Fibroblast of lung (primary cell): ENCODE measurements at regions not wholly inside any gene's neighbourhood (a gene's known extent, or its start where the extent isn't known, plus 50 kb on each side); places are given as distances from the start of the nearest gene placed in this dataset.
"Not testable (repeated sequence)": the region's sequence is repeated elsewhere in the genome, so short reads cannot be mapped to it uniquely, and the experiment has no call there.

Source experiments
- EZH2 ChIP-seq: IDR thresholded peaks from 2 replicates; pipeline ENCODE4 v1.5.1; 2012; ENCODE audit warnings: low read length, control low read depth, mild to moderate bottlenecking; ENCODE audit errors: missing control alignments
- TF ChIP-seq, protein P1 (sequence below), 2 donors: IDR thresholded peaks in 1 of 2; conservative IDR thresholded peaks in 1 of 2; 1 replicate in 1 of 2; 2 replicates in 1 of 2; pipeline ENCODE4 v1.5.1; 2011 to 2012; ENCODE audit warnings: low read length in 2 of 2, control low read depth in 1 of 2, inconsistent platforms in 1 of 2, low read depth in 1 of 2, mild to moderate bottlenecking in 1 of 2

DNA sequence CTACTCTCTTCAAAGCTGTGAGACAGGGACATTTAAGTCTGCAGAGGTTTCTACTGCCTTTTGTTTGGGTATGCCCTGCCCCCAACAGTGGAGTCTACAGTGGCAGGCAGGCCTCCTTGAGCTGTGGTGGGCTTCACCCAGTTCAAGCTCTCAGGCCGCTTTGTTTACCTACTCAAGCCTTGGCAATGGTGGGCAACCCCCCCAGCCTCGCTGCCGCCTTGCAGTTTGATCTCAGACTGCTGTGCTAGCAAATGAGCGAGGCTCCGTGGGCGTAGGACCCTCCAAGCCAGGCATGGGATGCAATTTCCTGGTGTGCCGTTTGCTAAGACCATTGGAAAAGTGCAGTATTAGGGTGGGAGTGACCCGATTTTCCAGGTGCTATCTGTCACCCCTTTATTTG lies 310.5 kb upstream of the CFAP20DC start:
- TF ChIP-seq, protein P1, sequence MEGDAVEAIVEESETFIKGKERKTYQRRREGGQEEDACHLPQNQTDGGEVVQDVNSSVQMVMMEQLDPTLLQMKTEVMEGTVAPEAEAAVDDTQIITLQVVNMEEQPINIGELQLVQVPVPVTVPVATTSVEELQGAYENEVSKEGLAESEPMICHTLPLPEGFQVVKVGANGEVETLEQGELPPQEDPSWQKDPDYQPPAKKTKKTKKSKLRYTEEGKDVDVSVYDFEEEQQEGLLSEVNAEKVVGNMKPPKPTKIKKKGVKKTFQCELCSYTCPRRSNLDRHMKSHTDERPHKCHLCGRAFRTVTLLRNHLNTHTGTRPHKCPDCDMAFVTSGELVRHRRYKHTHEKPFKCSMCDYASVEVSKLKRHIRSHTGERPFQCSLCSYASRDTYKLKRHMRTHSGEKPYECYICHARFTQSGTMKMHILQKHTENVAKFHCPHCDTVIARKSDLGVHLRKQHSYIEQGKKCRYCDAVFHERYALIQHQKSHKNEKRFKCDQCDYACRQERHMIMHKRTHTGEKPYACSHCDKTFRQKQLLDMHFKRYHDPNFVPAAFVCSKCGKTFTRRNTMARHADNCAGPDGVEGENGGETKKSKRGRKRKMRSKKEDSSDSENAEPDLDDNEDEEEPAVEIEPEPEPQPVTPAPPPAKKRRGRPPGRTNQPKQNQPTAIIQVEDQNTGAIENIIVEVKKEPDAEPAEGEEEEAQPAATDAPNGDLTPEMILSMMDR (conservative IDR thresholded peaks at IDR 0.05 in 1 of 2, IDR thresholded peaks at IDR 0.05 in 1 of 2; ENCODE audit: low read depth in 1 of 2, low read length in 2 of 2), result not testable (repeated sequence)
- not testable (repeated sequence) for TF ChIP-seq EZH2
